GM18951 (cell line): ENCODE measurements at regions not wholly inside any gene's neighbourhood (a gene's known extent, or its start where the extent isn't known, plus 50 kb on each side); places are given as distances from the start of the nearest gene placed in this dataset.
"Not testable (repeated sequence)": the region's sequence is repeated elsewhere in the genome, so short reads cannot be mapped to it uniquely, and the experiment has no call there.

ENCODE experiments used
- POLR2A ChIP-seq: IDR thresholded peaks from 4 replicates; pipeline ENCODE4 v1.6.1; 2011; ENCODE audit warnings: mild to moderate bottlenecking; ENCODE audit not compliant: insufficient read length, insufficient read depth; ENCODE audit errors: extremely low read depth
- in situ Hi-C: fragments of 300-500 bp; cut with MboI; formaldehyde crosslinking; loops from one replicate; pipeline ENCODE4 v1.12.0; 2022; ENCODE audit warnings: low sequenced_read_pairs, mixed read lengths, inconsistent platforms; ENCODE audit not compliant: unreplicated experiment

GRCh38 chr11:129503646-129504045 is 128.0 kb downstream of the BARX2 start:
- no peak for TF ChIP-seq POLR2A
- in situ Hi-C loops = no loop called here

GRCh38 chr11:129505266-129505665 is 129.6 kb downstream of the BARX2 start:
- in situ Hi-C loops = no loop called here
- no peak for TF ChIP-seq POLR2A

GRCh38 chr11:129508163-129508562 is 132.5 kb downstream of the BARX2 start:
- TF ChIP-seq POLR2A = no peak
- in situ Hi-C loops = no loop called here

DNA sequence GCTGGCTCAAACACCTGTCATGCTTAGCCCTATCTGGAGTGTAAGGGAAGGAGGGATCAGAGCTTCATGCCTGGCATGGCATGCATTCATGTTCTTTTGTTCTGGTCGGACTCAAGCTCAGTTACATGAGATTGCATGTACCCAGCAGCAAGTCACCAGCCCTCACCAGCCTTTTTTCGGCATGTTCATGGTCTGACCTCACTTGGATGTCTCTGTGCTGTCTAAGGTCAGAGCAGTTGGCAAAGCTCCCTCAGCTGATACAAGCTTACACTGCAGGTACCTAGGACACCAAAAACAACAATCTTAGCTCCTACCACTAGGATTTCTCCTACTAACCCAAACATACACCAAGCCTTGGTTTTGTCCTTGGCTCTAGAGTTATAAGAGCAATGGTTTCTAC is 152.6 kb downstream of the BARX2 start:
- no peak for TF ChIP-seq POLR2A
- in situ Hi-C loops = no loop called here

DNA sequence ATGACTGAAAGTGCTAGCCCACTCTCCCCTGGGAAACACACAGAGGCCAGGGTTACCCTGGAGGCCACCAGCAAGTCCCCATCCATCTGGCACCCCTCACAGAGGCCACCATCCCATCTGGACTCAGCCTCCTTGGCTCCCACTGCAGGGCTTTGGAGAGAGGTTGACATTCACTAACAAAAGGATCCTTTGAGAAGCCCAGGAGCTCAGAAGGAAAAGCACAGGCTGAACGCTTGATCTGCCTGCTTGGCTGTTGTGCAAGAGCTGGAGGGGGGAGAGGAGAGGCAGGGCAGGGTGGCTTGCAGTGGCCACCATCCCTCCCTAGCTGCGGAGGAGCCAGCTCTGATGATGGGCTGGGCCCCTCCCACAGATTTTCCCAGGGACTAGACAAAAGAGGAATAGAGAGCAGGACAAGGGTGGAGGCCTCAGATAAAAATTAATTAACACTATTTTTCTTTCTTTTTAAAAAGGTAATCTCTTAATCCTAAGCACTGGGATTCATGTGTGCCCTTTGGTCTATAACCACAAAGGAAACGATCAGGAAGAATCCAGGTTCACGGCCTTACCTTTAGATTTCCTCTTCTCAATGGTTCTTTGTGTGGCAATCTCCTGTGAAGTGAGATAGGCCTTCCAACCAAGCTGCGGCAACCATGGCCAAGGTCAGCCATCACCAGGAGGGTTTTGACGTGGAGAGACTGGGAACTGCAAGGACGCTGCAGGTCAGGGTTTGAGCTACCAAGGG is 154.7 kb downstream of the BARX2 start:
- in situ Hi-C loops = no loop called here
- no peak for TF ChIP-seq POLR2A

DNA sequence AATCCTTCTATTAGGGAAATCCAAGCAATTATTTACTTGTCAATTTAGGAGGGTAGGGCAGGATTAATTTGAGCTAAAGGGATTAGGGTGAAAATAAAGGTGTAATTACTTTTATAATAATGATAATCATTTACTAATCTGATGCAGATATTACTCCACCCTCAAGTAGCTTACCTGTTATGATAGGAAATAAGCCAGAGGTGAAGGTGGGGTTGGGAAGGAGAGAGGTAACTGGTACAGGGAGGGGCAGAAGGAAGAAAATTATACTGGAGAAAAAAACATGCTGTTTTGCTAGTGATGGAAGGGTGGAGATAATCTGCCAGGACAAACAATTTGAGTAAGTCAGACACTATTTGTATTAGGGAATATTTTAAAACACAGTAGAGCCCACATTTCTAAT is 157.7 kb downstream of the BARX2 start:
- in situ Hi-C loops = no loop called here
- no peak for TF ChIP-seq POLR2A

- in situ Hi-C loops = no loop called here
- TF ChIP-seq POLR2A = no peak
Observed at GRCh38 chr11:129536338-129536737, 160.7 kb downstream of the BARX2 start.

DNA sequence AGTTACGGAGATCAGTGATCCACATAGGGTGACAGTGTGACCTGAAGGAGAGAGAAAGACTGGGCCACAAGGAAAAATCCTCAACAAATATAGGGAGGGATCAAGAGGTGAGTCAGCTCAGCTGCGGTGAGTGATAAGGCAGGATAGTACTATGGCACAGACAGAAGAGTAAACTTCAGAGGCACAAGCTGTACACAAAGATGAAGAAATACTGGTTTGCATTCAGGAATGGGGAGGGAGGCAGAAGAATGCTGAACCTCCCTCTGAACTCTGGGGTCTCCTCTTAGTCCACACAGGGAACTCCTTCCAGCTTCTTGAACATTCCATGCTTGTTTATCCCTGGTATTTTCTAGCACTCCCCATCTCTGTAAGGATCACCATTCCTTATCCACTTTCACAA is 162.7 kb downstream of the BARX2 start:
- no peak for TF ChIP-seq POLR2A
- in situ Hi-C loops = no loop called here

DNA sequence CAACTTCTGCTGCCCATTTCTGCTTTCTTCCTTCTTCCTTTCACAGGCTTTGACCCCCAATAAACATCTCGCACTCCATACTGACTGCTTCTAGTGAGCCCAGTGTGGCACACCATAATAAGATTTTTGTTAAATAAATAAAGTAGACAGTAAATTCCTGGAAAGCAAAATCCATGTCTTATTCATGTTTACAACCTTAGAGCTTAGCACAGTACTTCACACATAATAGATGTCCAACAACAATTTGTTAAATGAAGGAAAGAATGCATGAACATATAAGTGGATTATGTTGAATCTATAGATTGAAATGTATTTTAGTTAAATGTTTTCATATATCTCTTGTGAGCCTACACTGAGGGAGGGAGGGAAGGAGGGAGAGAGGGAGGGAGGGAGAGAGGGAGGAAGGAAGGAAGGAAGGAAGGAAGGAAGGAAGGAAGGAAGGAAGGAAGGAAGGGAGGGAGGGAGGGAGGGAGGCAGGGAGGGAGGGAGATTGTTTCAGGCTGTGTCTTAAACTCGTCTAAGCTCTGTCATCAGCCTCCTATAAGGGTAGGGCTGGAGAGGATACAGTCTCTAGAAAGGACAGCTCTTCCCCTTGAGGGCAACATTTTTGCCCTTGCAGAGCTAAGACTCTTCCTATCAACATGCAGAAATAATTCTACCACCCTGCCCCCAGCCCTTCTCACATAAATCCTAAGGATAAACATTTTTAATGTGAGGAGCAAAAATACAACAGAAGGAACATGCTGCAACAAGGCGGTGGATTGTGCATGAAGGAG is 168.1 kb downstream of the BARX2 start:
- TF ChIP-seq POLR2A = no peak
- in situ Hi-C loops = no loop called here

GRCh38 chr11:129544691-129545090 is 169.0 kb downstream of the BARX2 start:
- no peak for TF ChIP-seq POLR2A
- in situ Hi-C loops = no loop called here

DNA sequence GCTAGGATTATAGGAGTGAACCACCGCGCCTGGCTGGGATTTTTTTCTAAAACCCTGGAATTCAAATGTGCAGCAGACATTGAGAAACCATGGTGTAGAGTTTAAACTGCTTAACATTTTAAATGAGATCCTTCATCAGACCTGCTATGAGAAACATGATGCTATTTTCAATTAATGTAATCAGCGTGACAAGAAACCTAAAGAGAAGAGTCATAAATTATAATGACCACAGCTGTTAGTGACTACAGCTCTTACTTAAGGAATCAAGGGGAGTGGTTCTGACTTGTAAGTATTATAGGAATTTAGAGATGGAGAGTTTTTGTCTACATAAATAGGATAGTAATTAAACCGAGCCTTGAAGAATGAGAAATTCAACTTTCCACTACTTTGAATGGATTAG is 170.6 kb downstream of the BARX2 start:
- TF ChIP-seq POLR2A = no peak
- in situ Hi-C loops = no loop called here

- in situ Hi-C loops = no loop called here
- no peak for TF ChIP-seq POLR2A
Observed at GRCh38 chr11:129557421-129557820, 181.8 kb downstream of the BARX2 start.

GRCh38 chr11:129569007-129569406 is 193.4 kb downstream of the BARX2 start:
- no peak for TF ChIP-seq POLR2A
- in situ Hi-C loops = no loop called here

DNA sequence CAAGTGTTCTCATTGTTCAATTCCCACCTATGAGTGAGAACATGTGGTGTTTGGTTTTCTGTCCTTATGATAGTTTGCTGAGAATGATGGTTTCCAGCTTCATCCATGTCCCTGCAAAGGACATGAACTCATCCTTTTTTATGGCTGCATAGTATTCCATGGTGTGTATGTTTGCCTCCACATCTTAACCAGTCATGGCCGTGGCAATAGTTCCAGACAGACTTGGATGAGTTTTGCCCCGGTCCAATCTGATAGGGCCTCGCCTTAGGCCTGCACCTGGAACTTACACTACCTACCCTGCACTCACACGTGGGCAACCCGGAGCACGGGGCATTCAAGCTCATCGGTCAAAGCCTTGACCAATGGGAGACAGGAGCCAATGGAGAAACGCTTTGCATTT is 197.0 kb downstream of the BARX2 start:
- in situ Hi-C loops = not testable (repeated sequence)
